ENCODE measurements at regions not wholly inside any gene's neighbourhood (a gene's known extent, or its start where the extent isn't known, plus 50 kb on each side); places are given as distances from the start of the nearest gene placed in this dataset.

- no peak overlapping the region for H3K4me3 ChIP-seq (ENCODE audit: low read length)
- DNase-seq (ENCODE audit: low read depth): no peak
- TF ChIP-seq CTCF (conservative IDR thresholded peaks at IDR 0.05; ENCODE audit: low read length): no peak
Observed at GRCh38 chr15:36117296-36117787, 462.1 kb upstream of the CDIN1 start.

GRCh38 chr15:36126194-36126593 lies 453.2 kb upstream of the CDIN1 start:
- TF ChIP-seq CTCF (conservative IDR thresholded peaks at IDR 0.05; ENCODE audit: low read length): no peak
- no peak for DNase-seq (ENCODE audit: low read depth)
- H3K4me3 ChIP-seq (ENCODE audit: low read length): no peak overlapping the region

GRCh38 chr15:36130641-36131310 lies 448.6 kb upstream of the CDIN1 start:
- TF ChIP-seq CTCF (conservative IDR thresholded peaks at IDR 0.05; ENCODE audit: low read length): no peak
- H3K4me3 ChIP-seq (ENCODE audit: low read length): no peak overlapping the region
- peak; percentile 27 for DNase-seq (ENCODE audit: low read depth)

GRCh38 chr15:36133742-36134141 lies 445.7 kb upstream of the CDIN1 start:
- no peak overlapping the region for H3K4me3 ChIP-seq (ENCODE audit: low read length)
- TF ChIP-seq CTCF (conservative IDR thresholded peaks at IDR 0.05; ENCODE audit: low read length): no peak
- DNase-seq (ENCODE audit: low read depth): no peak

- no peak for TF ChIP-seq CTCF (conservative IDR thresholded peaks at IDR 0.05; ENCODE audit: low read length)
- no peak for DNase-seq (ENCODE audit: low read depth)
- no peak overlapping the region for H3K4me3 ChIP-seq (ENCODE audit: low read length)
Observed at GRCh38 chr15:36136049-36136448, 443.4 kb upstream of the CDIN1 start.

- no peak for TF ChIP-seq CTCF (conservative IDR thresholded peaks at IDR 0.05; ENCODE audit: low read length)
- no peak overlapping the region for H3K4me3 ChIP-seq (ENCODE audit: low read length)
- no peak for DNase-seq (ENCODE audit: low read depth)
Observed at GRCh38 chr15:36152936-36153335, 426.5 kb upstream of the CDIN1 start.

GRCh38 chr15:36156879-36157427 lies 422.5 kb upstream of the CDIN1 start:
- TF ChIP-seq CTCF (conservative IDR thresholded peaks at IDR 0.05; ENCODE audit: low read length): 0 out of 2 replicates have a peak, but pooled peaks have one; percentile 10
- peak; percentile 93 for DNase-seq (ENCODE audit: low read depth)
- no peak overlapping the region for H3K4me3 ChIP-seq (ENCODE audit: low read length)

Measured in AG10803 (cell line).